HG02938 (cell line): ENCODE measurements at regions not wholly inside any gene's neighbourhood (a gene's known extent, or its start where the extent isn't known, plus 50 kb on each side); places are given as distances from the start of the nearest gene placed in this dataset.

Experiments used
- ATAC-seq: cut with Tn5 transposase; IDR thresholded peaks from one replicate; pipeline ENCODE4 v1.9.1; 2021; ENCODE audit warnings: mild to moderate bottlenecking, moderate library complexity; ENCODE audit not compliant: unreplicated experiment

DNA sequence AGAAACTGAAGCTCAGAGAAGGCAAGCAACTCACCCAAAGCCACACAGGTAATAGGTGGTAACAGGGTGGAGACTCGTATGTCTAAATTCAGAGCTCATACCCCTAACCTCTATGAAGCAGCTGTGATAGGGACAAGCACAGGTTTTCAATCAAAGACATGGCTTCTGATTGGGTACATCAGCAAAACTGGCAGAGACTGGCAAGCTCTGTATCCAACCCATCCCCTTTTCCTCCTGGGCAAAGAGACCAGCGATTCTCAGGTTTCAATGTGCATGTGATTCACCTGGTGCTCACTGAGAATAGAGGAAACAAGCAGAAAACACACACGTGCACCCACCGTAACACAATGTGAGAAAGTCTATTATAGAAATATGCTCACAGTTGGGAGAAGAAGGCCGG, 153.0 kb downstream of the SMIM20 start:
- ATAC-seq: no peak

DNA sequence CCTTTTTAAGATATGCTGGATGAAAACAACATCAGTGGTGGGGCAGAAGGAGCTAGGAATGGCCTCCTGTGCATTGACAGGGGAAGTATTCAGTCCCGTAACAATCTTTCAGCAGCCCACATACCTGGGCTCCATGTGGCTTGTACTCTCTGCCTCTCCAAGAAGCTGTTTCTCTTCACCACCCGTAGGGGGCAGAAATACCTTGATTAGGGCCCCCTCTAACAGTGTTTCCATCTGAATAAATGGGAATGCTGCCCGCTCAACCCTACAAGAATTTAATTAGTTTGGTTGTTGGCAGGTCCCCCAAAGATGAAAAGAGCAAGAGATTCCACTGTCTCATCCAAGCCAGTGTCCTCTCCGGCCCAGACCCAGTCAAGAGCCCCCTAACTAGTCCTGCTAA, 155.2 kb downstream of the SMIM20 start:
- ATAC-seq: no peak

DNA sequence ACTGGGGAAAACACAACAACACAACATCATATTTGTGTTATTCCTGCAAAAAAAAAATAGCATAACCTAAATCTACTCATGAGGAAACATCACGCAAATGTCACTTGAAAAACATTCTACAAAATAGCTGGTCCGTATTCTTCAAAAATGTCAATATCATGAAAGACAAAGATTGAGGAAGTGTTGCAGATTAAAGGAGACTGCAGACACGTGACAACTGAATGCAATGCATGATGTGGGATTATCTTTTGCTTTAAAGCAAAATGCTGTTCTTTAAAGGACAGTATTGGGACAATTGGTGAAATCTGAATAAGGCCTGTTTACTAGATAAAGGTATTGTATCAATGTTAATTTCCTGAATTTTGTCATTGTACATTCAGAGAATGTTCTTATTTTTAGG, 157.7 kb downstream of the SMIM20 start:
- ATAC-seq: no peak

DNA sequence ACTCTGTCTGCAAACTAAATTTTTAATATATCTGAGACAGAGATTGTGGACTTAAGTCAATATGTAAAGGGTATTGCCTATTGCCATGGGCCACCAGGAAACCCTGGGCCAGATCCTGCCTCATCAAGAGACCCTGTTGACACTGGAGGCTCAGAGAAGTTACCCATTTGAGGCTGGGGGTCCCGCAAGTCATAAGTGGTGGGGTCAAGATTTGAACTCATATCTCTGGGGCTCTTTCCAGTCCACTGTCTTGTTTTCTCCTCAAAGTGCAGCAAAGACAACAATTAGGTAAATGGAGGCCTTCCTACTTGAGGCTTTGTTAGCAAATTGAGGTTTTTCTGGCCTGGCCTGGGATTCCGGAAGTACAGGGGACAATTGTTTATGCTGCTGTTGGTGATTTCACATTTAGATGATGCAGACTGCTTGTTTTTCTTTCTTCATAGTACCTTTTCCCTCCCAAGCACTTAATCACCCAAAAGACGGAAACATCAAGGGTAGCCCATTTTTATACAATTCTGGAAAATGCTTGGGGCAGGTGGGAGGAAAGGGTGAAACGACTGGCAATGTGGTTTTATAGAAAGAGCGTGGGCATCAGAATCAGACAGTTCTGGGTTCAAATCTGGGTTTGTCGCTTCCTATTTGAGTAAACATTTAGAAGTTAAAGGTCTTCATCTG, 160.0 kb downstream of the SMIM20 start:
- no peak for ATAC-seq

DNA sequence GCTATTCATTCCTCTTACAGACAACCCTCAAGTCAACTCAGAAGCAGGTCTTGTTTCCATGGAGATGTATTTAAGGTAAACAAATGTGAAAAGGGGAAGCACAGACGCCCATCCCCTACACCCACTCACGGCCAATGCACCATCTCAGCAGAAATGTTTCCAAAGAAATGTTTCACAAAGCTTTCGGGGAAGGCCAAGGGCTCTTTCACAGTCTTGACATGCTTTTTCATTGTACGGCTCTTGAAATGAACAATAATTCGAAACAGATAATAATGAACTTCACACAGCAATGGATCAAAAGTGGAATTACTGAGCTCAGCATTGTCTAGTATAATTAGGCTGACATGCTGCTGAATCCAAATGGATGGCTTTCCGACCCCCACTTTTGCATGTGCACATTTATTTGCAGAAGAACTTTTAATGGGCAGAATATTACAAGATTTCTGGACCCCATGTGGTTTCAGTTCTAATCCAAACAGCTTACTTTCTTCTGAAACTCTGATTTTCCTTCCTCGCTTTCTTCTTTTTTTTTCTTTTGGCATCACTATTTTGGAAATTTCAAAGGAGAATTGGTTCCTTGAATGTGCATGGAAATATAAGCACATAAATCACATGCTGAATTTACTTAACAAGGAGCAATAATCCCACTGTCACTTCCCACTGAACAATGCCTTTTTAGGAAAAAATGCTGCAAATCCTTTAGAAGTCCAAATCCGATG, 160.9 kb downstream of the SMIM20 start:
- ATAC-seq: peak; percentile 67

DNA sequence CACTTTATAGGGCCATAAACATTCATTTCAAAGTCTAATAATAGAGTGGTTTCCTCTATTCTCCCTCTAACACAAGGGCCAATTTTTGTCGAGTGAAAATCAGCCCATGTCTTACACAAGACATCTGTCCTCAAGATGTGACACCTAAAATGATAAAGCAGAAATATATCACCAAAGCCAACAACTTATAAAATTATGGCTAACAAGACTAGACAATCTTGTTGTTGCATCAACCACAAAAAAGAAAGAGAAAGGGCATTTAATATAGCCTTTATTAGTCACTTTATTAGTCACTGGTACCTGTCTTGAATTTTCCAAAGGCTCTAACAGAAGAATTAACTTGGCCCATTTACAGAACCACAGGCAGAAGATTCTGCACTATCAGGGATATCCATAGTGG, 161.6 kb downstream of the SMIM20 start:
- peak; percentile 21 for ATAC-seq

DNA sequence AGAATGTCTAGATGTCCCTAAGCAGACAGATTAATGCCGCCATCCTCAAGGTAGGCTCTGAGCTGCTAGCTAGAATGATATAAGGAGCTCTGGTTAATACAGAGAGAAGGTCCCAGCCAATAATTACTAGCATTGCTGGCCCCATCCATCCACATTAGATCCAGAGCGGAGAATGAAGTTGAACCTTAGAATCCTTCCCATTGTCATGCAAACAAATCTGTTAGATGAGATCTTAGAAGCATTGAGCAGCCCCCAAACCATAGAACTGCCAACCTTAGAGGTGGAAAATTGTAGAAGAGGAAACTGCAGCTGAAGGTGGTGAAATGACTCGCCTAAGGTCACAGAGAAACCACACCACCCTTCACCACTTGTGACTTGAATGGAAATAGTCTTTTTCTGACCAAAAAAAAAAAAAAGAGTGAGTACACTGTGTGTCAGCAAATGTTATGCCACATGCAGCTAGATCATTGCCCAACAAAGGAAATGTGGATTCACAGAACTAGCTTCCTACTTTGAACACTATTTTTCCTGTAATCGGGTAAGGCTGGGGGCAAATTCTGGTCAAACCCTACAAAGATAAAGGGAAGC, 162.1 kb downstream of the SMIM20 start:
- peak; percentile 67 for ATAC-seq

DNA sequence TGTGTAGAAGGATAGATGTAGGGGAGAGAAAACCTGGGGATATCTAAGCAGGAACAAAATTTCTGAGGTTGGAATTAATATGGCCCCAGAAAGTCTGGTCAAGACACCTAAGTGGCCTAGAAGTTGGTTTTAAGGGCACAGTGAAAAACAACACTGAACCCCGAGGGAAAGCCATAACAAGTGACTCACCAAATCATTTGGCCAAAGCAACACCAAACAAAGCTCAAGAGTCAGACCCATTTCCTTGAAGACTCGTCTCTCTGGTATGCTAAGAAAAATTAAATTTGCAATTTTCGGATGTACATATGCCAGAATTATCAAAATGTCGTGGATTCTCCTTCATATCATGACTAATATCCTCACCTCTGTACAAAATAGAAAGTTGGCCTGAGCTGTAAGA, 162.9 kb downstream of the SMIM20 start:
- ATAC-seq: no peak

DNA sequence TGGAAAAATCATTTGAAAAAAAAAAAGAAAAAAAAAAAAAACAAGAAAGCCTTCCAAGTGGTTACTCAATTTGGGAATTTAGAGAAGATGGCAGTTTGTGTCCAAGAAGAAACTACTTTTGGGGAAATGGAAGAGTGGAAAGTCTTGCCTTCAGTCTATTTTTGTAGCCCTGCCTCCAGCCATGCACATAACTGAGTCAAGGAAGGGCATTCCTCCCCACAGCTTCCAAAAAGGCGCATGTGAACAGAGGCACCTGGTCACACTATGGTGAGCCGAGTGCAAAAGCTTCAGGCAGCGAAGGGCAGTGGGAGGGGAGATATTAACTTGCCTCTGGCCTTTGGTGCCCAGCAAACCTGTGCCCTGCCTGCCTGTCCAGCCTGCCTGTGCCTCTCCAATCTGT, 163.7 kb downstream of the SMIM20 start:
- no peak for ATAC-seq

DNA sequence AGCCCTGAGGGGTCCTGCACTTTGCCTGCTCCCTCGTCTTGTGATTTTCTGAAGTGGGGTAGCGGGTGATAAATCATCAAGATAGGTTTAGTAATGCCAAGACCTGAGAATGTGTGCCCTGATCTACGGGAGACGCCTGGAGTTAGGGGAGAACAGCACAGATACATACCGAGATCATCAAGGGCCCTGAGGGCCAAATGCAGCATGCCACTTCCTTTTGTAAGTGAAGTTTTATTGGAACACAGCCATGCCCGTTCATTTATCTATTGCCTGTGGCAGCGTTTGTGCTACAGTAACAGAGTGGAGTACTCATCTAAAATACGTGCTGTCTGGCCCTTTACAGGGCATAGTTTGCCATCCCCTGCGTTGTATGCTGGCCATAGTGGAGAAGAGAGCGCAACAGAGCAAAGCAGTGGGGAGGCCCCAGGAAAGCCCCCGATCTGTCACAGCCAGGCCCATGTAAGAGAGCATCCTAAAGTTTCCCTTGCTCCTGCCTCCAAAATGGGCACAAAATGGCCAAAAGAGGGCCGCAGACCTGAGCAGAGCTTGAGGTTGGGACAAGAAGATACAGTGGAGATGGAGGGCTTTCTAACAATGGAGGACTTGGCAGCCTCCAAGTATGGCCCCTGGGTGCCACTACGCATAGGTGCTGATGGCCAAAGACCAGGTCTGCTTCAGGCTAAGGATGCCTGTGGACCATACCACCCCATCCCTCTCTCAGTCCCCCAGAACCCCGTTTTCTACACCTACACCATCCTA, 167.0 kb downstream of the SMIM20 start:
- ATAC-seq: no peak

DNA sequence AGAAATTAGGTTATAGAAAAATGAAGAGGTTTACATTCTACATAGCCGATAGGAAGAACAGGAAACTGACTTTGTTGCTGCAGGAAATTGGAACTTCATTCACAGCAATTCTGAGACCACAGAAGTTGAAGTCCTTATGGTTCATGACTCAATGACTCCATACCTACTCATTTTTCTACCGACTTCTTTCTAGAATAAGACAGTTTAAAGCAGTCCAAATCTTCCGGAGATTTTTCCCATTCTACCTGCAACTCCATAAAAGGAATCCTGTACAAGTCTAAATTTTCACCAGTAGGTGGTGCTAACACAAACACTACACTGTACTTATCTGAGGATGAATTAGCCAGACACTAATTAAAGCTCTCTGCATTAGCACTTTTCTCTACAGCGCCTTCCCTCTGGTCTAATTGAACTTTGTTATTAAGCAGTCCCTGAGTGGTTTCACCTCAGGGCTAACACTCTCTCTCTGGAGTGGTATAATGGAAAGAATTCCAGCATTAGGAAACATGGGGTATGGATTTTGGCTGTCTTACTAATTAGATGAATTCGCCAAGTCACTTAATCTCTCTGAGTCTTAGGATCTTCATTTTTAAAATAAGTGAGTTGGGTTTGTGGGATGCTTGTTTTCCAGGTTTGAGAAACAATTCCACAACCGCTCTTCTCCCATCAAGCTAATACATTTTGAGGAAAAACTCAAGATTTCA, 167.9 kb downstream of the SMIM20 start:
- no peak for ATAC-seq

DNA sequence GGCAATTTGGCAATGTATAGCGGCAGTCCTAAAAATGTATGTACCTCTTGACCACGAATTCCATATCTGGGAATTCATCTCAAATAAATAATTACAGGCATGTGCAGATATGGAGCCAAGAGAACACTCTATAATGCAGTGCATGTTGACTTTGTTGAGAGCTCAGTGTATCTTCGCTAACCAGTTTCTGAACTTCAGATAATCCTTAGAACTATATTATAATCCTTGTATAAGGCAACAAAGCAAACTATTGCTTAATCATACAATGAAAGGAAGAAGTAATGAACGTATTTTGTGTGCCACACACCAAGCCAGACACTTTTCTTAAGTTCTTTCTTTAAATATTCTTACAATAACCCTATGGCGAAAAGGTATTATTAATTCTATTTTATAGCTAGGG, 168.5 kb downstream of the SMIM20 start:
- no peak for ATAC-seq

DNA sequence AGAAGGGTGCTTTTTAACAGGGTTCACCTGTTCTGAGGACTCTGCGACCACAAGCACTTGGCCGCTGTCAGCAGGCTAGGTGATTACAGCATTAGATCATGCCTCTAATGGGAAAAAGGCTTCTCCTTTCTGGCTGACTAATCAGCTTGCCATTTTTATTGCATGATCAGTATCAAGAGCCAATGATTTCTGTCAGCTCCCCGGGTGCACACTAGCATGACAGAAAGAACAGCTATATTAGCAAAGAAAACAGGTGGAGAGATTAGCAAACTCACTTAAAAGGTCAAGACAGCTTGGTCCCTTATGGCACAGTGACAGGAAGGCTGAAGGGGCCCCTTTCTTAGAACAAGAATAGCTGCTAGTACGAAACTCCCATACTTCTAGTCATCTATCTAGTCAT, 170.0 kb downstream of the SMIM20 start:
- peak; percentile 48 for ATAC-seq

DNA sequence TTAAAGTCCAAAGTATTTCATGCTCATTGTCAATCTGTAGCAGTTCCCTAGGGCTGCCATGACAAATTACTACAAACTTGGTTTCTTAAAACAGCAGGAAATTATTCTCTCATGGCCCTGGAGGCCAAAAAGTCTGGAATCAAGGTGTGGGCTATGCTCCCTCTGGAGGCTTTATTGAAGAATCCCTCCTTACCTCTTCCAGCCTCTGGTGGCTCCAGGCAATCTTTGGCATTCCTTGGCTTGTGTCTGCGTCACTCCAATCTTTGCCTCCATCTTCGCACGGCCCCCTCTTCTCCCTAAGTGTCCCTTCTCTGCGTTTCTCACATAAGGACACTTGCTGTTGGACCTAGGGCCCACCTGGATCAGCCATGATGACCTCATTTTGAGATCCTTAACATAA, 170.4 kb downstream of the SMIM20 start:
- ATAC-seq: no peak

DNA sequence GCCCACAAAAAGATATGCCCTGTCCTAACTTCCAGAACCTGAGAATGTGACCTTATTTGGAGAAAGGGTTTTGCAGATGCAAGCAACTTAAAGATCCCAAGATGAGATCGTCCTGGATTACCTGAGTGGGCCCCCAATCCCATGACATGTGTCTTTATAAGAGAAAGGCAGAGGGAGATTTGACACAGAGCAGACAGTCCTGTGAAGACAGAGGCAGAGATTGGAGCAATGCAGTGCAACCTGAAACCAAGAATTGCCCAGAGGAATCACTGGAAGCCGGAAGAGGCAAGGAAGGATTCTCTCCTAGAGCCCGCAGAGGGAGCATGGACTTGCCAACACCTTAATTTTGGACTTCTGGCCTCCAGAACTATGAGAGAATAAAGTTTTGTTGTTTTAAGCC, 171.5 kb downstream of the SMIM20 start:
- ATAC-seq: no peak

DNA sequence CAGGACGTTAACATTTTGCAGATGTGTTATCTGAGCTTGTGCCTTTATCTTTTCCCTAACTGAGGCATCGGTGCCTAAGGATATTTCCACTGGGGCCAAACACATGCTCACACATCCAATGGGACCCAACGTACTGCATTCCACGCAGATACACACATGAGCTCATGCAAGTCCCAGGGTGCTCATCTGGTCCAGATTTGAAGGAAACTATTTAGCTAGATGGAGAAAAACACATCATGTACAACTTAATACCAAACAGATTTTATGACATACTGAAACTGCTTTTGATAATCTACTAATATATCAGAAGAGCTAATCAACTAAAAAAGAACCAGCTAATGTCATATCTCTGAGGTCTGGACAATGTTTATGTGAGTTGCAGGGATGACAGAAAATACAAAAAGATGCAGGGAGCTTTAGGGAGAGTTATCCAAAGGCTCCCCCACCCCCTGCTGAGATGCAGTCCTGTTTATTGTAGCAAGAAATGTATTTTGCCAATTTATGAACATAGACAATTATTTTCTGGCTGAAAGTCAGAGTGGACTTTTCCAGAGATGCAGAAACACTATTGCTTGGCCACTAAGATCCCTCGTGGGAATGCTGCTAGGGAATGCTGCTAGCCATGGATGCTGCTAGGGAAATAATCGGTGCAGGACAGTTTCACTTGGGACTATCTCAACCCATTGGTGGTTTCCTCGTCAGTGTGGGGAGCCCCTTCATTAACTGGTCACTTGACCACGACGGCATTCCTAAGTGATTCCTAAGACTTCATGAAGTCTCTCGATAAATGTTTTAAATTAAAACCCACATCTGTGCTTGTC, 172.8 kb downstream of the SMIM20 start:
- ATAC-seq: no peak

DNA sequence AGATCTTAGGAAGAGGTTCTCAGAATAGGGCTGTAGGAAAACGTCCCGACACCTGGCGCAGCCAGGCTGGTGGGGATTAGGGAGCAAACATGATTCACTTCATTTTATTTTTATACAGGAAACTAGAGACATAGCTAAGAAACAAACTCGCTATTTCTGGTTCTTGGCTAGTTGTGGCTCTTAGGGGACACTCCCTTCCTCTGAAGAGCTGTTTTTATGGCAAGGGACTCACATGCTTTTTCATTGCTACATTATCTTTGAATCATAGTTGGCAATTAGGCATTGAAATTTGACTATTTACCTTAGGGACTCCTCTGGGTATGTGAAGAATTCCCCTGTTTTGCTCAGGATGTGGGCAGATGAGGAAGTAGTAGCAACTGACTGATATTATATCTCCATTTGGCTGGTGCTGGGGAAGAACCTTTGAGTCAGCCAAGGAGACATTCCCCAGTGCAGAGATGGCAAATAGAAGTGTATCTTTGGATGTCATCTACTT, 174.5 kb downstream of the SMIM20 start:
- ATAC-seq: peak; percentile 54

DNA sequence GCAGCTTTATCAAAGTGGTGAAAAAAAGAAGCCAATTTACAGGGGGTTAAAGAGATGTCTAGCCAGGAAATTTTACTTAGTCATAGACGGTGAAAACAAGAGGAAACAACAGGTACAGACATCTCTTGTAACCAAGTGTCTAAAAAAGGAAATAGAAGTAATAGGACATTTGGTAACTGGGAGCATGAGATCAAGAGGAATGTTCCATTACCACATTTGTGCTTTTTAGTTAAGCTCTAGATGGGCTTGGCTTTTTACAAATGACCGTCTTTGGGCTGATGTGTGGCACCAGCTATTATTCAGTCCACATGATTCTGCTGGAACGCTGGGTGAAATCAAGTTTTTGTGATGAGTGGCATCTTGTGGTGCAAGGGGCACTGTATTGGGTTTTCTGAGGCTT, 179.5 kb downstream of the SMIM20 start:
- no peak for ATAC-seq

DNA sequence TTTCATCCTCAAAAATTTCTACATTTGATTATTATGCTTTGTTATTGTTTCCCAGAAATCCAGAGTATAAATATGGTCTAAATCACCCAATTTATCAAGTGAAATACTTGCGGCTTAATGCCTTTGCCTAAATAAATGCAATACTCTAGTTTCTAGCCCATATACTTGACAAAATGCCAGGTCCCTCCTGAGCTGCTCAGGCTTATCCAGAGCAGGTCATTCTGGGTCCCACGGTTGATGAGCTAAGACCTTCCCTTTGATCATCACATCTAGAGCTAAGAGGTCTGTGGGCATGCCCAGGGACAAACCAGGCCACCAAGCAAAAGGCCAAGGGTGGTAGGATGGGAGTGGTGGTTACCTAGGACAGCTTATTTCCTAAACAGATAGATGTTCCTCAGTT, 180.1 kb downstream of the SMIM20 start:
- no peak for ATAC-seq

DNA sequence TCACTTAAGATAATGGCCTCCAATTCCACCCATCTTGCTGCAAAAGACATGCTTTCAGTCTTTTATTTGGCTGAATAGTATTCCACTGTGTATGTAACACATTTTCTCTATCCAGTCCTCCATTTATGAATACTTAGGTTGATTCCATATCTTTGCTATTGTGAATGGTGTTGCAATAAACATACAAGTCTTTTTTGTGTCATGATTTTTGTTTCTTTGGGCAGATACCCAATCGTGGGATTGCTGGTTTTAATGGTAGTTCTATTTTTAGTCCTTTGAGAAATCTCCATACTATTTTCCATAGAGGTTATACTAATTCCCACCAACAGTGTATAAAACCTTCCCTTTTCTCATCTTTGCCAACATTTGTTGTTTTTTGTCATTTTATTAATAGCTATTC, 180.9 kb downstream of the SMIM20 start:
- ATAC-seq: no peak
